Thoracic aorta (tissue), 2 donors: ENCODE measurements at regions not wholly inside any gene's neighbourhood (a gene's known extent, or its start where the extent isn't known, plus 50 kb on each side); places are given as distances from the start of the nearest gene placed in this dataset.
"Not testable (repeated sequence)": the region's sequence is repeated elsewhere in the genome, so short reads cannot be mapped to it uniquely, and the experiment has no call there.

Experiments
- ATAC-seq: fragments of 150-250 bp; one replicate; pipeline ENCODE4 v1.8.0; 2017; ENCODE audit warnings: low read depth; ENCODE audit not compliant: insufficient number of reproducible peaks, low FRiP score
- DNase-seq: peaks from one replicate; pipeline ENCODE4 v3.0.0-alpha.2; 2020; ENCODE audit warnings: low spot score
- H3K27ac ChIP-seq, 2 donors: fragments of 200-600 bp; sonication (generic); 1 replicate in 1 of 2; 2 replicates in 1 of 2; pipeline ENCODE4 v1.5.1; 2016; ENCODE audit warnings: mild to moderate bottlenecking in 2 of 2, moderate library complexity in 2 of 2
- H3K27me3 ChIP-seq: fragments of 200-600 bp; sonication (generic); replicated peaks from 2 replicates; pipeline ENCODE4 v1.6.0; 2016; ENCODE audit warnings: mild to moderate bottlenecking; ENCODE audit not compliant: insufficient read depth
- H3K36me3 ChIP-seq: fragments of 200-600 bp; sonication (generic); one replicate; pipeline ENCODE4 v1.5.1; 2016
- H3K4me1 ChIP-seq, 2 donors: fragments of 200-600 bp; sonication (generic); 1 replicate in 1 of 2; 2 replicates in 1 of 2; pipeline versions ENCODE4 v1.5.1 to v1.6.0; 2016; ENCODE audit warnings: low read depth in 2 of 2, mild to moderate bottlenecking in 1 of 2; ENCODE audit not compliant: control insufficient read depth in 1 of 2
- H3K4me3 ChIP-seq: fragments of 200-600 bp; sonication (generic); 2 replicates; pipeline ENCODE4 v1.5.1; 2016; ENCODE audit warnings: mild to moderate bottlenecking
- H3K9me3 ChIP-seq: fragments of 200-600 bp; sonication (generic); 2 replicates; pipeline ENCODE4 v1.5.1; 2016
- CTCF ChIP-seq: fragments of 200-600 bp; sonication (generic); IDR thresholded peaks from one replicate; pipeline ENCODE4 v1.5.1; 2019; ENCODE audit warnings: antibody characterized with exemption

GRCh38 chr1:201641524-201642253 is 102.8 kb downstream of the NAV1 start:
- no peak overlapping the region for H3K27ac ChIP-seq
- no peaks in the 10 kb centered on the region for H3K36me3 ChIP-seq
- no peak for ATAC-seq

GRCh38 chr1:201643835-201644104 is 104.8 kb downstream of the NAV1 start:
- H3K4me1 ChIP-seq, result peaks cover 5 to 9% of the 10 kb centered on the region in 2 donors
- H3K27ac ChIP-seq, result no peak overlapping the region
- TF ChIP-seq CTCF, result no peak
- ATAC-seq (no peak), DNase-seq (no peak)
- no peak overlapping the region for H3K4me3 ChIP-seq
- H3K36me3 ChIP-seq, result no peaks in the 10 kb centered on the region
- no peaks in the 10 kb centered on the region for H3K9me3 ChIP-seq
- no peaks in the 10 kb centered on the region for H3K27me3 ChIP-seq

More at GRCh38 chr1:201641524-201642253, 102.8 kb downstream of the NAV1 start:
- H3K9me3 ChIP-seq, result no peaks in the 10 kb centered on the region
- H3K4me1 ChIP-seq, result no peaks in the 10 kb centered on the region
- no peaks in the 10 kb centered on the region for H3K27me3 ChIP-seq
- no peak for TF ChIP-seq CTCF
- DNase-seq, result no peak
- no peak overlapping the region for H3K4me3 ChIP-seq

- Histone ChIP-seq H3K4me1 (peaks cover 10 to 13% of the 10 kb centered on the region in 2 donors), H3K9me3 (no peaks in the 10 kb centered on the region), H3K27ac (no peak overlapping the region), H3K36me3 (no peaks in the 10 kb centered on the region), H3K27me3 (no peaks in the 10 kb centered on the region), H3K4me3 (no peak overlapping the region)
- no peak for DNase-seq
- TF ChIP-seq CTCF, result no peak
- no peak for ATAC-seq
Measured at GRCh38 chr1:201644197-201644596, 105.3 kb downstream of the NAV1 start.

- ATAC-seq, H3K27me3 ChIP-seq, H3K27ac ChIP-seq, H3K9me3 ChIP-seq, H3K36me3 ChIP-seq, DNase-seq, H3K4me3 ChIP-seq: not testable (repeated sequence)
- H3K4me1 ChIP-seq, result peaks cover 17 to 21% of the 10 kb centered on the region in 2 donors
Measured at GRCh38 chr1:201645000-201645399, 106.1 kb downstream of the NAV1 start.

GRCh38 chr1:201645956-201646355 is 107.0 kb downstream of the NAV1 start:
- Histone ChIP-seq H3K4me3 (no peak overlapping the region), H3K27me3 (no peaks in the 10 kb centered on the region), H3K27ac (no peak overlapping the region), H3K4me1 (peaks cover 23 to 29% of the 10 kb centered on the region in 2 donors), H3K36me3 (no peaks in the 10 kb centered on the region), H3K9me3 (no peaks in the 10 kb centered on the region)
- no peak for TF ChIP-seq CTCF
- ATAC-seq (no peak), DNase-seq (no peak)
